ENCODE measurements at regions not wholly inside any gene's neighbourhood (a gene's known extent, or its start where the extent isn't known, plus 50 kb on each side); places are given as distances from the start of the nearest gene placed in this dataset.

GRCh38 chr11:23404225-23405160 is 544.2 kb upstream of the CCDC179 start:
- H3K27ac Mint-ChIP-seq: no peak overlapping the region
- no peak overlapping the region for H3K4me3 Mint-ChIP-seq
- ATAC-seq: peak in 1 of 2 donors; percentile 45

GRCh38 chr11:23405350-23405937 is 545.2 kb upstream of the CCDC179 start:
- Mint-ChIP-seq H3K27me3 (no peaks in the 10 kb centered on the region), H3K9me3 (peaks cover 6% of the 10 kb centered on the region), H3K4me3 (no peak overlapping the region), H3K27ac (no peak overlapping the region), H3K4me1 (ENCODE audit: low read depth in 2 of 2) (no peaks in the 10 kb centered on the region), H3K36me3 (peaks cover 6% of the 10 kb centered on the region)
- DNase-seq (ENCODE audit: low spot score) (no peak), ATAC-seq (peak in 1 of 2 donors; percentile 15)

More at GRCh38 chr11:23404225-23405160, 544.2 kb upstream of the CCDC179 start:
- H3K36me3 Mint-ChIP-seq: peaks cover 6% of the 10 kb centered on the region
- no peak for DNase-seq (ENCODE audit: low spot score)
- no peaks in the 10 kb centered on the region for H3K4me1 Mint-ChIP-seq (ENCODE audit: low read depth in 2 of 2)
- H3K9me3 Mint-ChIP-seq: peaks cover 6% of the 10 kb centered on the region
- H3K27me3 Mint-ChIP-seq: no peaks in the 10 kb centered on the region

GRCh38 chr11:23406131-23406819 is 546.0 kb upstream of the CCDC179 start:
- ATAC-seq (peak in 1 of 2 donors; percentile 32), DNase-seq (ENCODE audit: low spot score) (no peak)
- Mint-ChIP-seq H3K4me1 (ENCODE audit: low read depth in 2 of 2) (no peaks in the 10 kb centered on the region), H3K9me3 (peaks cover 13% of the 10 kb centered on the region), H3K4me3 (no peak overlapping the region), H3K27ac (no peak overlapping the region), H3K36me3 (peaks cover 14% of the 10 kb centered on the region), H3K27me3 (no peaks in the 10 kb centered on the region)

DNA sequence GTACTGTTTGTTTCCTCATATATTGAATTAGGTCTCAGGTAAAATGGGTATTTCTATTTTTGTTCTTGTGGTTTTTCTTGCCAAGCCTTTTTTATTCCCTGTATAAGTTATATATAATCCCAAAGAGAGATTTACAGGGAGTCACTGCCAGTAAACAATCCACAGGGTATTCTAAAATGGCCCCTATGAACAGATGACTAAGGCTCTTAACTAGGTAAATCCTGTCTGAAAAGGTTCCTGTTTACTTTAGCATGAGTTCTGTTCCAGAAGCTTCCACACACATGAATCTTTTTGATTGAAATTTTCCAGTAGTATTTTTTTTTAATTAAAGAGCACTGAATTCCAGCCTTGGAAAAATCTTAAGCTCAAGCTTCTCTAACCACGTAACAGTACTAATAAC is 552.8 kb upstream of the CCDC179 start:
- no peak for ATAC-seq
- no peaks in the 10 kb centered on the region for H3K4me1 Mint-ChIP-seq (ENCODE audit: low read depth in 2 of 2)

DNA sequence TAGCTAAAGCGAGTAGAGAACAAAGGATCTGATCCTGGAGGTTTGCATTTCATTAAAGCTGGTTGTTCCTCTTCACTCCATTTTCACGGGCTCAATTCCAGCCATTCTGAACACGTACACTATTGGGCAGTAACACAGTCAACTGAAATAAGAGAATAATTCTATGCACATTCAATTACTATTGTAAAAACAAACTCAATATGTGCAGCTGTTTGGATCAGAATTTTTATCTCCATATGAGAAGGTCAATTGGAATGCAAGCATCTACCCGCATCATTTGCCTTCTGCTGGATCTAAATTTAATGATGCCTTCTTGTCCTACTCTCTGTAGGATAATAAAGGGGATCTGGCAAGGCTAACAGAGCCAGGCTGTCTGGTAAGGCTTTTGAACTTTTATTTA is 562.8 kb upstream of the CCDC179 start:
- Mint-ChIP-seq H3K4me3 (no peak overlapping the region), H3K27me3 (no peaks in the 10 kb centered on the region), H3K4me1 (ENCODE audit: low read depth in 2 of 2) (no peaks in the 10 kb centered on the region), H3K27ac (no peak overlapping the region), H3K36me3 (no peaks in the 10 kb centered on the region), H3K9me3 (peaks cover 2% of the 10 kb centered on the region)
- ATAC-seq: no peak
- DNase-seq (ENCODE audit: low spot score): no peak

More for the DNA sequence above, 552.8 kb upstream of the CCDC179 start:
- H3K4me3 Mint-ChIP-seq: no peak overlapping the region
- no peak for DNase-seq (ENCODE audit: low spot score)
- no peak overlapping the region for H3K27ac Mint-ChIP-seq
- peaks cover 21% of the 10 kb centered on the region for H3K36me3 Mint-ChIP-seq
- H3K9me3 Mint-ChIP-seq: peaks cover 16% of the 10 kb centered on the region
- no peaks in the 10 kb centered on the region for H3K27me3 Mint-ChIP-seq

DNA sequence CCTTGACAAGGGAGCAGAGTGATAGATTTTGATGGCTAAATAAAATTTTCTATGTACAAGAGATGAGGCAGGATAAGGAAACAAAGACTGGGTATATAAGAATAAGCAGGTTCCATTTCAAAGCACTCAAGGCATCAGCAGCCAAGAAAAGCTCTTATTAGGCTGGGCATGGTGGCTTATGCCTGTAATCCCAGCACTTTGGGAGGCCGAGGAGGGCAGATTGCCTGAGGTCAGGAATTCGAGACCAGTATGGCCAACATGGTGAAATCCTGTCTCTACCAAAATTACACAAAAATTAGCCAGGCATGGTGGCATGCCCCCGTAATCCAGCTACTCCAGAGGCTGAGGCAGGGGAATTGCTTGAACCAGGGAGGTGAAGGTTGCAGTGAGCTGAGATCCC is 563.4 kb upstream of the CCDC179 start:
- no peak overlapping the region for H3K4me3 Mint-ChIP-seq
- no peak overlapping the region for H3K27ac Mint-ChIP-seq
- H3K36me3 Mint-ChIP-seq: no peaks in the 10 kb centered on the region
- no peaks in the 10 kb centered on the region for H3K27me3 Mint-ChIP-seq
- H3K4me1 Mint-ChIP-seq (ENCODE audit: low read depth in 2 of 2): no peaks in the 10 kb centered on the region
- DNase-seq (ENCODE audit: low spot score): no peak
- no peak for ATAC-seq
- peaks cover 2% of the 10 kb centered on the region for H3K9me3 Mint-ChIP-seq

DNA sequence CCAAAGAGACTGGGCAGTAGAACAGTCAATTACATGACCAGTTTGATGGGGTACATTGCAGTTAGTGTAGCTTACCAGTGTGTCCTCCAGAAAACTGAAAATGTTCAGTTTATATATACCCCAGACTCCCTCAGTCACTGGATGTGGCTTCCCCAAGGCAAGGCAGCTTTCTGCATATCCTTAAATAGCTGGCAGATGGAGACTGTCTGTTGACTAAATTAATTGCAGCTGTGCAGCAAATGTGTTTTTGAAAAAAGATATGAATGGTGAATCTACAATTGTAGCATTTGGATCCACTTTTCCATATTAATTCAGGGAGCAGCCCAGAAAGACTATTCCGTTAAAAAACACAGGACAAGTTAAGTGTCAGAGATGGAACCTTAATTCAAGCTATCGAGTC is 565.1 kb upstream of the CCDC179 start:
- Mint-ChIP-seq H3K27ac (no peak overlapping the region), H3K4me1 (ENCODE audit: low read depth in 2 of 2) (no peaks in the 10 kb centered on the region), H3K4me3 (no peak overlapping the region), H3K27me3 (no peaks in the 10 kb centered on the region), H3K9me3 (peaks cover 6% of the 10 kb centered on the region), H3K36me3 (no peaks in the 10 kb centered on the region)
- no peak for ATAC-seq
- DNase-seq (ENCODE audit: low spot score): no peak

GRCh38 chr11:23429569-23429968 is 569.3 kb upstream of the CCDC179 start:
- H3K36me3 Mint-ChIP-seq: no peaks in the 10 kb centered on the region
- no peaks in the 10 kb centered on the region for H3K4me1 Mint-ChIP-seq (ENCODE audit: low read depth in 2 of 2)
- H3K27me3 Mint-ChIP-seq: no peaks in the 10 kb centered on the region
- no peak for ATAC-seq
- H3K27ac Mint-ChIP-seq: no peak overlapping the region
- DNase-seq (ENCODE audit: low spot score): no peak
- no peak overlapping the region for H3K4me3 Mint-ChIP-seq
- peaks cover 6% of the 10 kb centered on the region for H3K9me3 Mint-ChIP-seq

DNA sequence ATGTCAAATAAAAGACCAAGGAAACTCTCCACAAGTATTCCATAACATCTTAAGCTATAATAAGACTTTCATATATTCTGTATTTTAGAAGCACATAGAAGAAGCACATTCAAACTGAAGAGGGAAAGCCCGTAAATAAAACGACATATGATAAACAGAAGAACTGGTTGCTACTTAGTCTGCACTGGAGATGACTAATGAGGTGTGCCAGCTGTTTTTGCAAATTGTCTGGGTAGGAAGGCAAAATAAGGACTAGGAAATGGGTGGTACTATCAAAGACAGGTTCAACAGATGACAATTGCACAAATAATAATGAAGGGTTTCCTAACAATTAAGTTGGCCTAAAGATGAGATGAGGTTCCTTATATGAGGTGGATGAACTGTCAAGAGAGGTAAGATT is 593.2 kb upstream of the CCDC179 start:
- Mint-ChIP-seq H3K9me3 (peaks cover 3% of the 10 kb centered on the region), H3K36me3 (no peaks in the 10 kb centered on the region), H3K4me3 (no peak overlapping the region), H3K27me3 (no peaks in the 10 kb centered on the region), H3K27ac (no peak overlapping the region), H3K4me1 (ENCODE audit: low read depth in 2 of 2) (no peaks in the 10 kb centered on the region)
- DNase-seq (ENCODE audit: low spot score) (no peak), ATAC-seq (no peak)

DNA sequence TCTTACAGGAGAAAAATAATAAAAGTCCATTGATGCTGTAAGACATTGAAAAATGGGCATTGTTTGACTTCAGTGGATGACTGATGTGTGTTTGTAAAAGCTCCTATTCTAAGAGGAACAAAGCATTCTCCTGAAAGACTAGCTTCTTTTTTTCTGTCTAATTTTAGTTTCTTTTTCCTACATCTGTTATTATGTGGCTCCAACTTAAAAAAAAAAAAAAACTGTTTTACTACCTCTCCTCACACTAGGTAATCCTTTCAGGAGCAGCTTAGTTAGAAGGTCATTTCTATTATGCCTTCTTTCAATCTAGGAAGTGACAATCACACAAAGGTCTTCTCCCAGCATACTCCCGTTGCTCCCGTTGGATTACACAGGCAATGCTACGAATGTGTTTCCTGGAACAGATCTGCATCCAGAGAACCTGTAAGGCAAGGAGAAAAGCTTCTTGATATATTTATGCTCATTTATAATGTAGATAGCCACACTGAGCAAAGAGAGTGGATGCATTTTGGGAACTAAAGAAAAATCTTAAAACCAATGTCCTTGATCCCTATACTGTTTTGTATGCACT is 595.1 kb upstream of the CCDC179 start:
- ATAC-seq: no peak
- Mint-ChIP-seq H3K36me3 (no peaks in the 10 kb centered on the region), H3K9me3 (peaks cover 3% of the 10 kb centered on the region), H3K27ac (no peak overlapping the region), H3K4me1 (ENCODE audit: low read depth in 2 of 2) (no peaks in the 10 kb centered on the region), H3K4me3 (no peak overlapping the region), H3K27me3 (no peaks in the 10 kb centered on the region)
- DNase-seq (ENCODE audit: low spot score): no peak

DNA sequence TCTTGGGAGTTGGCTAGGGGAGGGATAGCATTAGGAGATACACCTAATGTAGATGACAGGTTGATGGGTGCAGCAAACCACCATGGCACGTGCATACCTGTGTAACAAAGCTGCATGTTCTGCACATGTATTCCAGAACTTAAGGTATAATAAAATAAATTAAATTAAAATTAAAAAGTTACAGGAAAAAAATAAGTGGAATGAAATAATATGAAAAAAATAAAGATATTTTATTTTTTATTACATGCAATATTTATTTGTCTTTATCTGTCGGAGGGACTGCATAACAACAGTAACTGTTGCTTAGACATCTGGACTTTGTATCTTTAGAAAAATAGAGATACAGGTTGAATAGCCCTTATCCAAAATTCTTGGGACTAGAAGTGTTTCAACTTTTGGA is 597.4 kb upstream of the CCDC179 start:
- Mint-ChIP-seq H3K27me3 (no peaks in the 10 kb centered on the region), H3K4me3 (no peak overlapping the region), H3K4me1 (ENCODE audit: low read depth in 2 of 2) (no peaks in the 10 kb centered on the region), H3K9me3 (no peaks in the 10 kb centered on the region), H3K27ac (no peak overlapping the region), H3K36me3 (no peaks in the 10 kb centered on the region)
- DNase-seq (ENCODE audit: low spot score) (no peak), ATAC-seq (no peak)

DNA sequence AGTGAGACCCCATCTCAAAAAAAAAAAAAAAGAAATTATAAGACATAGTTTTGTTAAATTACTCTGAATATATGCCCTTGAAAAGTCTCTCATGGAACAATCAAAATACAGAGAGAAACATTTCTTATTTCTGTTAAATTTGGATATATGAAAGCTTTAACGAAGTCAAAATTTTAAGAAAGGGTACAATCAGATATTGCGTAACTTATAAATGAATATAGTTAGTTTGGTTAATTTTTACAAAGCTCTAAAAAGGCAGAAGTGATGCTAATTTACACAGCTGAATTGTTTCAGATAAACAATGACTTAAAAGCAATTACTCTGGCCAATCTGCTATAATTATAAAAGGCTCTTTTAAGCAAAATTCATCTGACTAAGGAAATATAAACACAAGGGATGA is 611.6 kb upstream of the CCDC179 start:
- DNase-seq (ENCODE audit: low spot score): no peak
- H3K4me3 Mint-ChIP-seq: no peak overlapping the region
- no peaks in the 10 kb centered on the region for H3K9me3 Mint-ChIP-seq
- H3K27ac Mint-ChIP-seq: no peak overlapping the region
- ATAC-seq: no peak
- no peaks in the 10 kb centered on the region for H3K27me3 Mint-ChIP-seq
- H3K4me1 Mint-ChIP-seq (ENCODE audit: low read depth in 2 of 2): no peaks in the 10 kb centered on the region
- no peaks in the 10 kb centered on the region for H3K36me3 Mint-ChIP-seq

- Mint-ChIP-seq H3K36me3 (no peaks in the 10 kb centered on the region), H3K4me1 (ENCODE audit: low read depth in 2 of 2) (no peaks in the 10 kb centered on the region), H3K27me3 (no peaks in the 10 kb centered on the region), H3K9me3 (no peaks in the 10 kb centered on the region), H3K27ac (no peak overlapping the region), H3K4me3 (no peak overlapping the region)
- DNase-seq (ENCODE audit: low spot score) (no peak), ATAC-seq (no peak)
Observed at GRCh38 chr11:23473782-23474181, 613.5 kb upstream of the CCDC179 start.

DNA sequence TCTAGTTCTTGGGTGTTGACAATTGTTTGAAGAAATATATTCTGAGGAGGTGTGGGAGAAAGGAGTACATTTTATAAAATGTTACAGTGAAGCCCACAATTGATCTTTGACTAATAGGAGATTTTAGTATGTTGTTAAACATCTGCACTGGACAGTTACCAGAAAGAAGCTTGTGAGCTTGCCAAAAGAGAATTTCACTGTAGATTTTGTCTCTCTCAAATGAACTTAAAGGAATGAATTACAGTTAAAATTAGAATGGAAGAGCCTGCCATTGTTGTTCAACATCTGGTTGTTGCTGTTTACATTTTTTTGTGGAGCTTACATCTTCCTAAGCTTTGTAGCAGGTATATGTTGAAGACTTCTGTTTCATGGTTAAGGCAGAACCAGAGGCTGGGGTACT is 620.5 kb upstream of the CCDC179 start:
- no peaks in the 10 kb centered on the region for H3K4me1 Mint-ChIP-seq (ENCODE audit: low read depth in 2 of 2)
- peaks cover 9% of the 10 kb centered on the region for H3K9me3 Mint-ChIP-seq
- ATAC-seq: no peak
- peaks cover 9% of the 10 kb centered on the region for H3K36me3 Mint-ChIP-seq
- no peaks in the 10 kb centered on the region for H3K27me3 Mint-ChIP-seq
- H3K27ac Mint-ChIP-seq: no peak overlapping the region
- no peak overlapping the region for H3K4me3 Mint-ChIP-seq
- no peak for DNase-seq (ENCODE audit: low spot score)
